ENCODE measurements at regions not wholly inside any gene's neighbourhood (a gene's known extent, or its start where the extent isn't known, plus 50 kb on each side); places are given as distances from the start of the nearest gene placed in this dataset.
A peak's percentile ranks its signal among the peaks of the same experiment; 100 is the strongest.

GRCh38 chr7:25894002-25894901 lies 257.7 kb upstream of the NFE2L3 start:
- POLR2A ChIA-PET (ENCODE audit: unreplicated experiment): no interaction called here
- H3K4me2 ChIP-seq: no peak overlapping the region
- H3K27me3 ChIP-seq (ENCODE audit: insufficient read depth, low read depth): no peaks in the 10 kb centered on the region
- H3K4me1 ChIP-seq (replicated peaks; ENCODE audit: insufficient read depth): no peaks in the 10 kb centered on the region
- H3K36me3 ChIP-seq (ENCODE audit: low read depth): no peaks in the 10 kb centered on the region
- no peaks in the 10 kb centered on the region for H3K9me3 ChIP-seq (ENCODE audit: insufficient read depth, low read depth)
- intact Hi-C loops (cut with micrococcal nuclease; ENCODE audit: unreplicated experiment): loop anchor here (5.0 to 10.0 kb wide), 4 partner anchors 301 to 1288 kb away; no protein-coding TSS in a partner anchor
- no TSS peak for BruUV-seq (replicated peaks)
- H3K4me3 ChIP-seq: no peak overlapping the region
- H3K79me2 ChIP-seq (ENCODE audit: low read depth): no peaks in the 10 kb centered on the region
- H3K9me2 ChIP-seq (ENCODE audit: insufficient read depth): no peaks in the 10 kb centered on the region; the same call in 1 of the 2 replicates
- CTCF ChIA-PET: interaction anchor here (2.8 kb wide), 1 partner anchor 471 kb away, joined by 18 read pairs; no protein-coding TSS in a partner anchor
- H2AFZ ChIP-seq: no peak overlapping the region
- no peak for DNase-seq
- TF ChIP-seq CTCF (conservative IDR thresholded peaks at IDR 0.05) (no peak), EZH2 (IDR thresholded peaks at IDR 0.05; ENCODE audit: low read depth) (no peak)
- no peaks in the 10 kb centered on the region for H3F3A ChIP-seq (ENCODE audit: insufficient read depth, low read depth)
- no peak overlapping the region for H3K27ac ChIP-seq
- no peaks in the 10 kb centered on the region for H4K20me1 ChIP-seq (ENCODE audit: insufficient read depth)

GRCh38 chr7:25894902-25895791 lies 256.9 kb upstream of the NFE2L3 start:
- intact Hi-C loops (cut with micrococcal nuclease; ENCODE audit: unreplicated experiment): loop anchor here (5.0 to 10.0 kb wide), 4 partner anchors 300 to 1287 kb away; no protein-coding TSS in a partner anchor
- peak in 1 of 2 experiments; percentile 24 for DNase-seq
- Histone ChIP-seq H3K9me3 (ENCODE audit: insufficient read depth, low read depth) (no peaks in the 10 kb centered on the region), H3K36me3 (ENCODE audit: low read depth) (no peaks in the 10 kb centered on the region), H3K27me3 (ENCODE audit: insufficient read depth, low read depth) (no peaks in the 10 kb centered on the region), H3K4me2 (peak overlapping the region; percentile 52), H4K20me1 (ENCODE audit: insufficient read depth) (no peaks in the 10 kb centered on the region), H3K9me2 (ENCODE audit: insufficient read depth) (no peaks in the 10 kb centered on the region), H3F3A (ENCODE audit: insufficient read depth, low read depth) (no peaks in the 10 kb centered on the region), H3K4me3 (peak overlapping the region; percentile 40; the same call in 1 of the 2 replicates), H3K4me1 (replicated peaks; ENCODE audit: insufficient read depth) (no peaks in the 10 kb centered on the region), H3K27ac (no peak overlapping the region), H2AFZ (peak overlapping the region; percentile 52), H3K79me2 (ENCODE audit: low read depth) (no peaks in the 10 kb centered on the region)
- TF ChIP-seq CTCF (conservative IDR thresholded peaks at IDR 0.05): peak; percentile 71
- TF ChIP-seq EZH2 (IDR thresholded peaks at IDR 0.05; ENCODE audit: low read depth): no peak
- ChIA-PET POLR2A (ENCODE audit: unreplicated experiment) (no interaction called here), CTCF (interaction anchor here (0.6 to 2.8 kb wide), 2 partner anchors 302 to 470 kb away, joined by 12 to 18 read pairs; no protein-coding TSS in a partner anchor)
- no TSS peak for BruUV-seq (replicated peaks)

GRCh38 chr7:25895792-25896171 lies 256.2 kb upstream of the NFE2L3 start:
- H4K20me1 ChIP-seq (ENCODE audit: insufficient read depth): no peaks in the 10 kb centered on the region
- TF ChIP-seq EZH2 (IDR thresholded peaks at IDR 0.05; ENCODE audit: low read depth) (no peak), CTCF (conservative IDR thresholded peaks at IDR 0.05) (no peak)
- H3K4me3 ChIP-seq: no peak overlapping the region
- no peaks in the 10 kb centered on the region for H3K79me2 ChIP-seq (ENCODE audit: low read depth)
- ChIA-PET POLR2A (ENCODE audit: unreplicated experiment) (no interaction called here), CTCF (interaction anchor here (0.6 kb wide), 1 partner anchor 302 kb away, joined by 12 read pairs; no protein-coding TSS in a partner anchor)
- H3K4me1 ChIP-seq (replicated peaks; ENCODE audit: insufficient read depth): no peaks in the 10 kb centered on the region
- intact Hi-C loops (cut with micrococcal nuclease; ENCODE audit: unreplicated experiment): loop anchor here (10.0 kb wide), 2 partner anchors 299 to 619 kb away; no protein-coding TSS in a partner anchor
- no peak for DNase-seq
- H3K4me2 ChIP-seq: peak overlapping the region; percentile 52
- no peaks in the 10 kb centered on the region for H3F3A ChIP-seq (ENCODE audit: insufficient read depth, low read depth)
- H3K9me3 ChIP-seq (ENCODE audit: insufficient read depth, low read depth): no peaks in the 10 kb centered on the region
- H3K27me3 ChIP-seq (ENCODE audit: insufficient read depth, low read depth): no peaks in the 10 kb centered on the region
- no peaks in the 10 kb centered on the region for H3K9me2 ChIP-seq (ENCODE audit: insufficient read depth)
- no peak overlapping the region for H3K27ac ChIP-seq
- no peaks in the 10 kb centered on the region for H3K36me3 ChIP-seq (ENCODE audit: low read depth)
- H2AFZ ChIP-seq: peak overlapping the region; percentile 52
- BruUV-seq (replicated peaks): no TSS peak
